HCT116 (cell line): ENCODE measurements at regions not wholly inside any gene's neighbourhood (a gene's known extent, or its start where the extent isn't known, plus 50 kb on each side); places are given as distances from the start of the nearest gene placed in this dataset.

Source experiments
- ATAC-seq: fragments of 200-7000 bp; cut with Tn5 transposase; 2 replicates; pipeline ENCODE4 v1.9.1; 2020; ENCODE audit warnings: mild to moderate bottlenecking, moderate library complexity
- BruUV-seq: library from RNA; stranded (reverse); fragments of 400-500 nt; replicated peaks from 2 replicates; lab custom pipeline; 2021; lab: Mats Ljungman, UMichigan
- CTCF ChIA-PET: fragments of 300-600 bp; sonication (Branson Sonifier 250); formaldehyde crosslinking; loops from one replicate; lab custom pipeline; 2021; ENCODE audit warnings: antibody characterized with exemption; lab: Charles Lee
- POLR2A ChIA-PET: fragments of 300-600, 350-600 bp; sonication (Branson Sonifier 250); formaldehyde crosslinking; loops from one replicate; lab custom pipeline; 2021; ENCODE audit warnings: antibody characterized with exemption; lab: Charles Lee
- RAD21 ChIA-PET, 2 experiments: fragments of 300-600 bp; sonication (Branson Sonifier 250); formaldehyde crosslinking; loops; one replicate each; lab custom pipeline; 2023; ENCODE audit warnings: low total read pairs in 2 of 2; ENCODE audit not compliant: uncharacterized antibody in 2 of 2, unreplicated experiment in 2 of 2, low non-redundant PET in 1 of 2; lab: Charles Lee
- DNase-seq: peaks from one replicate; pipeline ENCODE4 v3.0.0-alpha.2; 2010; ENCODE audit warnings: low read depth, low spot score
- H2AFZ ChIP-seq: fragments of 200-600 bp; shearing (Covaris generic), sonication (generic); 2 replicates; pipeline ENCODE4 v1.6.1; 2017; ENCODE audit warnings: low read depth, mixed run types, mixed read lengths, antibody characterized with exemption, low read length; ENCODE audit not compliant: poor library complexity, severe bottlenecking
- H3K27ac ChIP-seq: 2 replicates; pipeline ENCODE4 v1.5.1; 2012; ENCODE audit warnings: low read depth, low read length
- H3K27me3 ChIP-seq: fragments of 200-600 bp; sonication (generic); 2 replicates; pipeline ENCODE4 v1.6.1; 2016; ENCODE audit warnings: mixed run types, low read length, mixed read lengths; ENCODE audit not compliant: insufficient read depth
- H3K36me3 ChIP-seq, 2 experiments: fragments of 200-500 bp in 1 of 2; fragments of 200-600 bp in 1 of 2; sonication (Bioruptor generic) in 1 of 2; sonication (generic) in 1 of 2; 2 replicates each; pipeline versions ENCODE4 v1.5.1 to v1.6.1; 2014 to 2016; ENCODE audit warnings: low read length in 2 of 2, inconsistent platforms in 1 of 2, mixed read lengths in 1 of 2, mixed run types in 1 of 2; ENCODE audit not compliant: insufficient read depth in 2 of 2, control insufficient read depth in 1 of 2
- H3K4me1 ChIP-seq, 2 experiments: fragments of 200-600 bp in 1 of 2; sonication (generic) in 1 of 2; 2 replicates each; pipeline versions ENCODE4 v1.5.1 to v1.6.1; 2012 to 2017; ENCODE audit warnings: low read length in 2 of 2, inconsistent platforms in 1 of 2, mild to moderate bottlenecking in 1 of 2, mixed read lengths in 1 of 2, mixed run types in 1 of 2, moderate library complexity in 1 of 2; ENCODE audit not compliant: insufficient read depth in 2 of 2, control insufficient read depth in 1 of 2
- H3K4me2 ChIP-seq: fragments of 200-600 bp; sonication (generic); 2 replicates; pipeline ENCODE4 v1.6.1; 2017; ENCODE audit warnings: mixed run types, low read length, mixed read lengths
- H3K4me3 ChIP-seq, 2 experiments: fragments of 200-600 bp in 1 of 2; sonication (generic) in 1 of 2; replicated peaks in 1 of 2; 2 replicates each; pipeline ENCODE4 v1.5.1; 2011 to 2016; ENCODE audit warnings: low read length in 2 of 2, control low read depth in 1 of 2, low read depth in 1 of 2, mild to moderate bottlenecking in 1 of 2, mixed read lengths in 1 of 2, mixed run types in 1 of 2
- H3K79me2 ChIP-seq: fragments of 200-600 bp; sonication (generic); 2 replicates; pipeline ENCODE4 v1.6.1; 2017; ENCODE audit warnings: mild to moderate bottlenecking, mixed run types, low read length, moderate library complexity, mixed read lengths; ENCODE audit not compliant: insufficient read depth
- H3K9ac ChIP-seq: fragments of 200-600 bp; sonication (generic); 2 replicates; pipeline ENCODE4 v1.6.1; 2016; ENCODE audit warnings: low read length, mixed read lengths
- H3K9me2 ChIP-seq: fragments of 200-600 bp; sonication (generic), shearing (Covaris generic); 2 replicates; pipeline ENCODE4 v1.6.1; 2017; ENCODE audit warnings: mixed run types, mild to moderate bottlenecking, moderate library complexity; ENCODE audit not compliant: insufficient read depth
- H3K9me3 ChIP-seq, 2 experiments: fragments of 200-500 bp in 1 of 2; fragments of 200-600 bp in 1 of 2; sonication (Bioruptor generic) in 1 of 2; sonication (generic) in 1 of 2; 2 replicates each; pipeline ENCODE4 v1.6.1; 2014 to 2017; ENCODE audit warnings: low read length in 2 of 2, mixed read lengths in 2 of 2, inconsistent platforms in 1 of 2, low read depth in 1 of 2, mild to moderate bottlenecking in 1 of 2, mixed run types in 1 of 2, moderate library complexity in 1 of 2; ENCODE audit not compliant: control insufficient read depth in 1 of 2, insufficient read depth in 1 of 2
- H4K20me1 ChIP-seq: fragments of 200-600 bp; sonication (generic), shearing (Covaris generic); 2 replicates; pipeline ENCODE4 v1.6.1; 2017; ENCODE audit warnings: mixed run types, mild to moderate bottlenecking, moderate library complexity; ENCODE audit not compliant: insufficient read depth
- CBX3 ChIP-seq: IDR thresholded peaks from 2 replicates; pipeline ENCODE4 v1.6.1; 2012; ENCODE audit warnings: low read depth
- ELF1 ChIP-seq: IDR thresholded peaks from 2 replicates; pipeline ENCODE4 v1.6.1; 2012; ENCODE audit warnings: low read depth, borderline replicate concordance
- EZH2phosphoT487 ChIP-seq: fragments of 200-600 bp; IDR thresholded peaks from 2 replicates; pipeline ENCODE4 v1.6.1; 2018; ENCODE audit warnings: antibody characterized with exemption, borderline replicate concordance
- intact Hi-C: fragments of 100-400 bp; cut with micrococcal nuclease; formaldehyde crosslinking; loops from 2 replicates; pipeline ENCODE4 v1.10.0; 2022
- TF ChIP-seq, protein P1 (sequence below): IDR thresholded peaks from 2 replicates; pipeline ENCODE4 v1.6.1; 2012
- TF ChIP-seq, protein P2 (sequence below): IDR thresholded peaks from 2 replicates; pipeline ENCODE4 v1.6.1; 2011; ENCODE audit warnings: mild to moderate bottlenecking, low read length, moderate library complexity; ENCODE audit not compliant: insufficient replicate concordance; ENCODE audit errors: extremely low read depth
- TF ChIP-seq, protein P3 (sequence below): IDR thresholded peaks from 2 replicates; pipeline ENCODE4 v1.6.1; 2012; ENCODE audit warnings: low read depth

DNA sequence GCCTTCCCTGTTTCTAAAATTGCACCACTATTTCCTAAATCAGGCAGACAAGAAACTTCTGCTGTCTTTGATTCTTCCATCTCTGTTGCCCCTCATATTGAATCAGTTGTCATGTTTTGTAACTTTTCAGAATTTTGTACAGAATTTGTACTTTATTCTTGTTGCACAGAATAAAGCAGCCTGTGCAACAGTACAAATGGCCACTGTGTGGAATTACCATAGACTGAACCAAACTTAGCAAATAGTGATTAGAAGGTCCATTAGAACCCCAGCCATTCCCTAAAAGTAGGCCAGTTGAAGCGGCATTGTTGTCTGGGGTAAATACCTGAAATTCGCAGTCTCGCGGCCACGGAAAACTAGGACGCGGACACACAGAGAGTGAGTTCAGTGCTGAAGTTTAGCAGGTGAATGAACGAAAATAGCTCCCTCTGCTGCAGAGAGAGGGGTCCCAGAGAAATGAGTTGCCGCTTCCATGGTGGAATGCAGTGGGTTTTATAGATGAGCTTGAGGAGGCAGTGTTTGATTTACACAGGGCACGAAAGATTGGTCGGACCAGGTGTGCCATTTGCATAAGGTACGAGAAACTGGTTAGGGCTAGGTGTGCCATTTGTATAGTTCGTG, 71.8 kb downstream of the C4orf33 start:
- H3K9me3 ChIP-seq, result no peaks in the 10 kb centered on the region
- DNase-seq, result no peak
- BruUV-seq, result no TSS peak
- H3K27me3 ChIP-seq, result no peaks in the 10 kb centered on the region
- CTCF ChIA-PET, result no interaction called here
- intact Hi-C loops, result no loop called here
- H3K36me3 ChIP-seq, result no peaks in the 10 kb centered on the region
- H3K79me2 ChIP-seq, result no peaks in the 10 kb centered on the region
- H3K4me2 ChIP-seq, result no peak overlapping the region
- POLR2A ChIA-PET, result no interaction called here
- RAD21 ChIA-PET, result no interaction called here
- TF ChIP-seq, protein P1, sequence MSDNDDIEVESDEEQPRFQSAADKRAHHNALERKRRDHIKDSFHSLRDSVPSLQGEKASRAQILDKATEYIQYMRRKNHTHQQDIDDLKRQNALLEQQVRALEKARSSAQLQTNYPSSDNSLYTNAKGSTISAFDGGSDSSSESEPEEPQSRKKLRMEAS, result no peak
- TF ChIP-seq ELF1, result no peak
- TF ChIP-seq EZH2phosphoT487, result no peak
- TF ChIP-seq, protein P2, sequence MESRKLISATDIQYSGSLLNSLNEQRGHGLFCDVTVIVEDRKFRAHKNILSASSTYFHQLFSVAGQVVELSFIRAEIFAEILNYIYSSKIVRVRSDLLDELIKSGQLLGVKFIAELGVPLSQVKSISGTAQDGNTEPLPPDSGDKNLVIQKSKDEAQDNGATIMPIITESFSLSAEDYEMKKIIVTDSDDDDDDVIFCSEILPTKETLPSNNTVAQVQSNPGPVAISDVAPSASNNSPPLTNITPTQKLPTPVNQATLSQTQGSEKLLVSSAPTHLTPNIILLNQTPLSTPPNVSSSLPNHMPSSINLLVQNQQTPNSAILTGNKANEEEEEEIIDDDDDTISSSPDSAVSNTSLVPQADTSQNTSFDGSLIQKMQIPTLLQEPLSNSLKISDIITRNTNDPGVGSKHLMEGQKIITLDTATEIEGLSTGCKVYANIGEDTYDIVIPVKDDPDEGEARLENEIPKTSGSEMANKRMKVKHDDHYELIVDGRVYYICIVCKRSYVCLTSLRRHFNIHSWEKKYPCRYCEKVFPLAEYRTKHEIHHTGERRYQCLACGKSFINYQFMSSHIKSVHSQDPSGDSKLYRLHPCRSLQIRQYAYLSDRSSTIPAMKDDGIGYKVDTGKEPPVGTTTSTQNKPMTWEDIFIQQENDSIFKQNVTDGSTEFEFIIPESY, result no peak
- TF ChIP-seq CBX3, result no peak
- TF ChIP-seq, protein P3, sequence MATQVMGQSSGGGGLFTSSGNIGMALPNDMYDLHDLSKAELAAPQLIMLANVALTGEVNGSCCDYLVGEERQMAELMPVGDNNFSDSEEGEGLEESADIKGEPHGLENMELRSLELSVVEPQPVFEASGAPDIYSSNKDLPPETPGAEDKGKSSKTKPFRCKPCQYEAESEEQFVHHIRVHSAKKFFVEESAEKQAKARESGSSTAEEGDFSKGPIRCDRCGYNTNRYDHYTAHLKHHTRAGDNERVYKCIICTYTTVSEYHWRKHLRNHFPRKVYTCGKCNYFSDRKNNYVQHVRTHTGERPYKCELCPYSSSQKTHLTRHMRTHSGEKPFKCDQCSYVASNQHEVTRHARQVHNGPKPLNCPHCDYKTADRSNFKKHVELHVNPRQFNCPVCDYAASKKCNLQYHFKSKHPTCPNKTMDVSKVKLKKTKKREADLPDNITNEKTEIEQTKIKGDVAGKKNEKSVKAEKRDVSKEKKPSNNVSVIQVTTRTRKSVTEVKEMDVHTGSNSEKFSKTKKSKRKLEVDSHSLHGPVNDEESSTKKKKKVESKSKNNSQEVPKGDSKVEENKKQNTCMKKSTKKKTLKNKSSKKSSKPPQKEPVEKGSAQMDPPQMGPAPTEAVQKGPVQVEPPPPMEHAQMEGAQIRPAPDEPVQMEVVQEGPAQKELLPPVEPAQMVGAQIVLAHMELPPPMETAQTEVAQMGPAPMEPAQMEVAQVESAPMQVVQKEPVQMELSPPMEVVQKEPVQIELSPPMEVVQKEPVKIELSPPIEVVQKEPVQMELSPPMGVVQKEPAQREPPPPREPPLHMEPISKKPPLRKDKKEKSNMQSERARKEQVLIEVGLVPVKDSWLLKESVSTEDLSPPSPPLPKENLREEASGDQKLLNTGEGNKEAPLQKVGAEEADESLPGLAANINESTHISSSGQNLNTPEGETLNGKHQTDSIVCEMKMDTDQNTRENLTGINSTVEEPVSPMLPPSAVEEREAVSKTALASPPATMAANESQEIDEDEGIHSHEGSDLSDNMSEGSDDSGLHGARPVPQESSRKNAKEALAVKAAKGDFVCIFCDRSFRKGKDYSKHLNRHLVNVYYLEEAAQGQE, result no peak
- TF ChIP-seq, all 23 proteins: peak for 0
- Histone ChIP-seq H4K20me1 (no peaks in the 10 kb centered on the region), H3K9me2 (0 out of 2 replicates have a peak, but pooled peaks cover 3% of the 10 kb centered on the region), H3K27ac (no peak overlapping the region), H3K4me3 (no peak overlapping the region), H2AFZ (no peak overlapping the region), H3K9ac (no peak overlapping the region), H3K4me1 (no peaks in the 10 kb centered on the region)
- no peak for ATAC-seq
